GM12865 (cell line): ENCODE measurements at regions not wholly inside any gene's neighbourhood (a gene's known extent, or its start where the extent isn't known, plus 50 kb on each side); places are given as distances from the start of the nearest gene placed in this dataset.
A peak's percentile ranks its signal among the peaks of the same experiment; 100 is the strongest.

ENCODE experiments used
- DNase-seq: peaks from one replicate; pipeline ENCODE4 v3.0.0; 2010; ENCODE audit warnings: low read depth
- H3K4me3 ChIP-seq: 2 replicates; pipeline ENCODE4 v1.5.1; 2011; ENCODE audit warnings: mild to moderate bottlenecking, low read depth, low read length, control low read depth
- CTCF ChIP-seq: IDR thresholded peaks from 2 replicates; pipeline ENCODE4 v1.5.1; 2011; ENCODE audit warnings: low read length, control low read depth, low read depth, inconsistent platforms; ENCODE audit not compliant: insufficient read depth; ENCODE audit errors: missing control alignments

GRCh38 chr5:57658018-57658417, 175.4 kb upstream of the ACTBL2 start:
- no peak overlapping the region for H3K4me3 ChIP-seq
- DNase-seq, result no peak
- no peak for TF ChIP-seq CTCF

- DNase-seq, result no peak
- H3K4me3 ChIP-seq, result no peak overlapping the region
- no peak for TF ChIP-seq CTCF
Measured at GRCh38 chr5:57655228-57655627, 172.6 kb upstream of the ACTBL2 start.

GRCh38 chr5:57653636-57654290, 171.2 kb upstream of the ACTBL2 start:
- no peak overlapping the region for H3K4me3 ChIP-seq
- TF ChIP-seq CTCF, result no peak
- DNase-seq, result no peak

GRCh38 chr5:57651127-57651526, 168.5 kb upstream of the ACTBL2 start:
- no peak for DNase-seq
- TF ChIP-seq CTCF, result no peak
- H3K4me3 ChIP-seq, result no peak overlapping the region

GRCh38 chr5:57650360-57651069, 167.9 kb upstream of the ACTBL2 start:
- TF ChIP-seq CTCF, result peak; percentile 79
- DNase-seq, result peak; percentile 55
- H3K4me3 ChIP-seq, result no peak overlapping the region

GRCh38 chr5:57642698-57643097, 160.1 kb upstream of the ACTBL2 start:
- DNase-seq, result no peak
- H3K4me3 ChIP-seq, result no peak overlapping the region
- no peak for TF ChIP-seq CTCF

- TF ChIP-seq CTCF, result no peak
- DNase-seq, result no peak
- no peak overlapping the region for H3K4me3 ChIP-seq
Measured at GRCh38 chr5:57642066-57642465, 159.5 kb upstream of the ACTBL2 start.
